Retinal pigment epithelial cell (primary cell): ENCODE measurements at regions not wholly inside any gene's neighbourhood (a gene's known extent, or its start where the extent isn't known, plus 50 kb on each side); places are given as distances from the start of the nearest gene placed in this dataset.

Source experiments
- DNase-seq: peaks from one replicate; pipeline ENCODE4 v3.0.0-alpha.2; 2010; ENCODE audit warnings: low read depth
- H3K4me3 ChIP-seq: 2 replicates; pipeline ENCODE4 v1.5.1; 2011; ENCODE audit warnings: mild to moderate bottlenecking, low read length, control low read depth, moderate library complexity
- CTCF ChIP-seq: conservative IDR thresholded peaks from 2 replicates; pipeline ENCODE4 v1.5.1; 2011; ENCODE audit warnings: low read depth, low read length, control low read depth, inconsistent platforms

DNA sequence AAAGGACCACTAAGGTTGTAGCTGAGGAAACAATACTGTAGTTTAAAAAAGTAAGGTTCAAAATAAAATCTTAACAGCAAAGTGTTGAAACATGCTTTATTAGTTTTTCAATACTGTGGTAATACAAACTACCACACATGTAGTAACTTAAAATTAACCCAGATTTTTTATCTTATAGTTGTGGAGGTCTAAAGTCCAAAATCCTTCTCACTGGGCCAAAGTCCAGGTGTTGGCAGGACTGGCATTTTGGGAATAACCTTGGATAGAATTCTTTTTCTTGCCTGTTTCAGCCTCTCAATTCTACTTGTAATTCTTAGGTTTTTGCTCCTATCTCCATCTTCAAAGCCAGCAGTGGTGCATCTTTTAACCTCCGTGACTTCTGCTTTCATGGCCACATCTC lies 942.0 kb downstream of the TSN start:
- no peak for TF ChIP-seq CTCF
- no peak for DNase-seq
- H3K4me3 ChIP-seq: no peak overlapping the region

DNA sequence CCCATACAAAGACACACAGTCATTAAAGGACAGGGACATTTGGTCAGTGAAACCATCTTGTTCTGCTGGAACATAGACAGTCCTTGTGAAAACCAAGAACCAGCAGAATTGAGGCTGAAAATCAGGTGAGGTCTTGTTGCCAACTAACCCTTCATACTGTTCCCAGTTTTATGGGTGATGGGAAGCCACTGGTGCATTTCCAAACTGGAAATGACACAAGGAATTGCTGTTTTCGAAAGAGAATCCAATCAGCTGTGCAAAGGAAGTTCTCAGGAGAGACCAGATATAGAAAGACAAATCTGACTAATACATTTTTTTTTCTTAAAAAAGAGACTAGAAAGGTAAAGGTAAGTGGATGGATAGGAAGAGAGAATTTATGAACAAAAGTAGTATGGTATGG lies 948.2 kb downstream of the TSN start:
- TF ChIP-seq CTCF: no peak
- no peak for DNase-seq
- no peak overlapping the region for H3K4me3 ChIP-seq

GRCh38 chr2:122704109-122704563 lies 948.7 kb downstream of the TSN start:
- DNase-seq: no peak
- no peak for TF ChIP-seq CTCF
- H3K4me3 ChIP-seq: no peak overlapping the region

GRCh38 chr2:122705746-122706145 lies 950.3 kb downstream of the TSN start:
- no peak for DNase-seq
- TF ChIP-seq CTCF: no peak

DNA sequence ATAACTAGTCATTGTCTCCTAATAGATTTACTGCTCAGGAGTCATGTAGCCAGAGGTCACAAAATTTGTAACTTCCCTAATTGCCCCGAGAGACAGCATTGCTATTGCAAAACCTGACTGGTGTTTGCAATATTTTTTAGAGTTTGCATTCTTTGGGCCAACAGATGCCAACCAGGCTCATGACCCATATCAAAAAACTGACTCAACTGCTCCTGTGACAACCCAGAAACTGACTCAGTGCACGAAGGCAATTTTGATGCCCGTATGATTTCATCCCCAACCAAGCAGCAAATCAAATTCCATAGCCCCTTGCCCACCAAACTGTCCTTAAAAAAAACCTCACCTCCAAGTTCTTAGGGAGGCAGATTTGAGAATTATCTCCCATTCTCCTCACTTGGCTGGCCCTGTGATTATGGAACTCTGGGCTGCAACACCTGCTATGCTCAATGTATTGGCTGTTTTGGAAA lies 951.3 kb downstream of the TSN start:
- TF ChIP-seq CTCF: no peak
- no peak for DNase-seq
- no peak overlapping the region for H3K4me3 ChIP-seq

More at GRCh38 chr2:122705746-122706145, 950.3 kb downstream of the TSN start:
- H3K4me3 ChIP-seq: no peak overlapping the region

DNA sequence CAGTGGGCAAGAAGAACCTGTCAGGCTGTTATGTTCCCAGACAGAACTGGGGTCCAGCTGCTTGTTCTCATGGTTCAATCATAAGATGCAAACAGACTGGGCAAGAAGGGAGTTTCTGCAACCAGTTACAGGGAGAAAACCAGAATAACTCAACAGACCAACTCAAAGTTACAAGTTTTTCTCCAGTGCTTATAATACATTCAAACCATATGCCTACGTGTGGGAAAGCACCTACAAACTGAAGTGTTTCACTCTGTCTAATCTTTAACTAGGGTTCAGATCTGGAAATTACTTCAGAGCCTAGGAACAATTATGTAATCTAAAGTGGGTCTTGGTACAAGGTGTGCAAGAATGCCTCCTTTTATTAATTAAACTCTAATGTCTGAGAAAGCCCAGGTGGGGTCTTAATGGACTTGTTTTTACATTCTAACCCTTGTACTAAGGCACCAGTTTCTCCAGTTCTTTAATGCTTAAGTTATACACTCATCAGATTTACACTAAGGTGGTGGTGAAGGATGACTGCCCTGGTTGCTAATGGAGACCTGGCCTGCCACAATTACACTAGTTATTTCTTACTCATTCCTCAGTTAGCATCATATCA lies 951.9 kb downstream of the TSN start:
- no peak for DNase-seq
- no peak overlapping the region for H3K4me3 ChIP-seq
- TF ChIP-seq CTCF: no peak

GRCh38 chr2:122710049-122710448 lies 954.6 kb downstream of the TSN start:
- no peak for DNase-seq
- no peak for TF ChIP-seq CTCF
- no peak overlapping the region for H3K4me3 ChIP-seq
